Naive thymus-derived CD8-positive, alpha-beta T cell (primary cell): ENCODE measurements at regions not wholly inside any gene's neighbourhood (a gene's known extent, or its start where the extent isn't known, plus 50 kb on each side); places are given as distances from the start of the nearest gene placed in this dataset.

Experiments
- ATAC-seq, 2 donors: fragments of 150-1000 bp; cut with Tn5 transposase in 1 of 2; sonication (Bioruptor Pico), chemical (Tn5 transposase) in 1 of 2; 1 replicate in 1 of 2; 2 replicates in 1 of 2; pipeline ENCODE4 v1.10.0; 2021; ENCODE audit warnings: mild to moderate bottlenecking in 2 of 2, moderate library complexity in 2 of 2
- POLR2A ChIA-PET: fragments of 350-600 bp; sonication (Branson Sonifier 250); formaldehyde crosslinking; loops from one replicate; lab custom pipeline; 2021; ENCODE audit warnings: antibody characterized with exemption; lab: Charles Lee
- DNase-seq, 10 donors: peaks; one replicate each; pipeline versions ENCODE4 v3.0.0 to v3.0.0-alpha.2; 2020 to 2022
- H3K27ac Mint-ChIP-seq, 10 donors: one replicate each; pipeline ENCODE4 v1.8.0; 2020 to 2022; ENCODE audit warnings: mild to moderate bottlenecking in 10 of 10, mixed read lengths in 10 of 10, moderate library complexity in 4 of 10, inconsistent platforms in 1 of 10
- H3K27me3 Mint-ChIP-seq, 5 donors: one replicate each; pipeline ENCODE4 v1.8.0; 2021 to 2022; ENCODE audit warnings: mixed read lengths in 5 of 5
- H3K36me3 Mint-ChIP-seq, 3 donors: one replicate each; pipeline ENCODE4 v1.8.0; 2020 to 2022; ENCODE audit warnings: mixed read lengths in 3 of 3, mild to moderate bottlenecking in 2 of 3, inconsistent platforms in 1 of 3
- H3K4me1 Mint-ChIP-seq, 4 donors: one replicate each; pipeline ENCODE4 v1.8.0; 2021 to 2022; ENCODE audit warnings: mixed read lengths in 4 of 4
- H3K4me3 Mint-ChIP-seq, 10 donors: one replicate each; pipeline ENCODE4 v1.8.0; 2020 to 2022; ENCODE audit warnings: mild to moderate bottlenecking in 10 of 10, mixed read lengths in 10 of 10, moderate library complexity in 6 of 10, inconsistent platforms in 1 of 10
- H3K9me3 Mint-ChIP-seq, 9 donors: one replicate each; pipeline ENCODE4 v1.8.0; 2020 to 2022; ENCODE audit warnings: mixed read lengths in 9 of 9, mild to moderate bottlenecking in 3 of 9, inconsistent platforms in 1 of 9, moderate library complexity in 1 of 9

DNA sequence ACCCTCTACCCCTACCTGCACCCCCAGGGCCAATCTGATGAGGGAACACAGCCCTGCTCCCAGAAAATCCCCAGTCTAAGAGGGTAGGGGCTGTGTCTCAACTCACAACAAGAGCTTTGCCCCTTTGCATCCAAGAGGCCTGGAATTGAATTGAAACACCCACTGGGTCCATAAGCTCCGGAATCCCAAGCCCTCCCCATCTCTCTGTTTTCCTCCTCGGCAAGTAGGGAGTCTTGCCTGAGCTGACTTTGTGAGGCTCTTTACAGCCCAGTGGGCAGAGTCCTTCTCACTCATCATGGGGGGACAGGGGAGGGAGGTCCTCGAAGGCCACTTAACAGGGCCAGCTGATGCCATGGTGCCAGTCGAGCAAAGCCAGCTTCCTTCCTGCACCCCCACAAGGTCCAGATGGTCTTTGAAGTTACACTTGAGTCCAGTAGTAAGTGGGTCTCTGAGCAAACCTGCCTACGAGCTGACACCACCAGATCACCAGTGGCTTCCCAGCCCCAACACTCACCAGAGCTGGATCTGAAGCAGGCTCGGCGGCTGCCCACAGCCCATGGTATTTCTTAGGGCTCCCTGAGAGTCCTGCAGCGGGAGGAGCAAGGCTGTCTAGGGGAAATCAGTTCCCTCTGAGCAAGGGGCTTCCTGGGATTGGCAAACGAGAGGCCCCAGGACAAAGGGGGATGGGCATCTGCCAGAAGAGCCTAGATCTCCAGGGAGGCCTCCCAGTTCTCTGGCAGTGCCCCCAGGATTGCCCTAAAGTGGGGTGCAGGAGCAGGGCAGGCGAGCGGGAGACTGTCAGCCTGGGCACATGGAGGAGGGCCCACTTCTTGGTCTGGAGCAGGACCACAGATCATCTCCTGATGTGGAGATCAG, 144.5 kb downstream of the VEGFA start:
- no peak for DNase-seq
- peaks cover 0 to 2% (median 0%) of the 10 kb centered on the region in 4 donors for H3K4me1 Mint-ChIP-seq
- POLR2A ChIA-PET: interaction anchor here (0.5 kb wide), 1 partner anchor 79 kb away, joined by 3 read pairs; no protein-coding TSS in a partner anchor
- no peaks in the 10 kb centered on the region for H3K36me3 Mint-ChIP-seq
- H3K27me3 Mint-ChIP-seq: peaks cover 0 to 12% (median 5%) of the 10 kb centered on the region in 5 donors
- H3K27ac Mint-ChIP-seq: no peak overlapping the region
- ATAC-seq: no peak
- no peak overlapping the region for H3K4me3 Mint-ChIP-seq
- no peaks in the 10 kb centered on the region for H3K9me3 Mint-ChIP-seq

DNA sequence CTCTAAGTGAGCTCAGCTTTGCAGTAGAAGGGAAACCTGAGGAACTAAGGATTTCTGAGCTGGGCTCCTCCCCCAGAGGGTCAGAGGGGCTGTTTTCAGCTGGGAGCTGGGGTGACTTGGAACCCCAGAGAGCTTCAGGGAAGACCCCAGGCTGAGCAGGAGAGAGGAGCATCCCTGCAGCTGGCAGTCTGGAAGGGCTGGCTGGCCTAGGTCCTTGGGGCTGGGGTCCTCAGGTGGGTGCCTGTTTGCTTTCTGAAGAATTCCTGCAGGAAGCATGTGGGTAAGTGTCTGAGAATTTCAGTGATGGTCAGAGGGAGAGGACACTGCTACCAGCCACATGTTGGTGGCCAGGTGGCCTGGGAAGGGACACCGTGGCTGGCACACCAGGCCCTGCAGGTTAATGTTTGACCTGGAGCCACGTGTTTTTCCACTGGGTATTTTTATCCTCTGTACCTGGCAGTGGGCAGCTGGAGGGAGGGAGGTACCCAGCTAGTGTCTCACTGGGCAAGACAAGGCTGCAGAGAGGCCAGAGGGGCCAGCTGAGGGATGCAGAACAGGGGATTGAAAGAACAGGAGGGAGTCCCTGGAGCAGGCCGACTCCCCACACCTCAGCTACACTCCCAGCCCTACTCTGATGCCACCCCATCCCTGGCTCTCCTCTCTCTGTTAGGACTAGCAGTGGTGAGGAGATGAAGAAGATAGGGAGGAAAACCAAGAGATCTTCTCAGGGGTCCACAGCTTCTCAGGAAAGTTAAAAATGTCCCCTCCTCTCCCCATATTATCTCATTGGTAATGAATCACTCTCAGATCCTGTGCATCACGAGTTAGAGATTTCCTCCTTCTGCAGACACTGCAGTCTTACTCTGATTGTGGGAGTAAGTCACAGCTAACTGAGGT, 143.6 kb downstream of the VEGFA start:
- no peak for ATAC-seq
- POLR2A ChIA-PET: interaction anchor here (0.5 kb wide), 1 partner anchor 80 kb away, joined by 3 read pairs; no protein-coding TSS in a partner anchor
- Mint-ChIP-seq H3K27me3 (peaks cover 0 to 11% (median 5%) of the 10 kb centered on the region in 5 donors), H3K9me3 (no peaks in the 10 kb centered on the region), H3K27ac (no peak overlapping the region), H3K4me3 (no peak overlapping the region), H3K4me1 (peaks cover 0 to 2% (median 0%) of the 10 kb centered on the region in 4 donors), H3K36me3 (no peaks in the 10 kb centered on the region)
- no peak for DNase-seq

DNA sequence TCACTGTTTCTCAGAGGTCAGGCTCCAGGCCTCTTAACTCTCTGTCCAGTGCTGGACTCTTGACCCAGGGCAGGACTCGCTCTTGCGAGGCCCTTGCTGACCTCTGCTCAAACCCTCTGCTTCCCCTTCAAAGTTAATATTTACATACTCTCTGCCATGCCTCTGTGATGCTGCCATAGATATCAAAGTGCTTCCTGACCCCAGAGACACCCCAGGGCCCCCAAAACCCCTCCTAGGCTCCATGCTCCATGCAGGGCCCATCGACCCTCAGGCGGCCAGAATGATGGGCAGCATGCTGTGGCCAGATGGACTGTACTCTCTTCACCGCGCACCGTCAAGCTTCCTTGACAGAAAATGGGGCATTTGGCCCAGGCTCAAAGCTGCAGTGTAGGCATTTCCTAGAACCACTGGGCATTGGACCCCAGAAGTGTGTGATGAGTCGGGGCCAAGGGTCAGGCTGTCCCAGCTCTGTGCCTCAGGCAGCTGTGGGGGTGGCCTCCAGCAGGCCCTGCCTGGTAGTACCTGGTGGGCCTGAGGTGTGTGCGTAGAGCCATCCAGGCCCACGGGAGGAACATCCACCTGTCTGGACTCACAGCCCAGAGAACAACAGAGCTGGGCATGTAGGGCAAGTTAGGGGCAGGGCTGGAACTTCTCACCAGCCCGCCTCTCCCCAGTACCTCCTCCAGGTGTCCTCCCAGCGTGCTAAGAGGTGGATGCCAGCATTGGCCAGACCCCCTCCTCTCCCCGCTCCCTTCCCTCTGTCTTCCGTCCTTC, 142.8 kb downstream of the VEGFA start:
- Mint-ChIP-seq H3K27me3 (peaks cover 2 to 11% (median 5%) of the 10 kb centered on the region in 5 donors), H3K36me3 (no peaks in the 10 kb centered on the region), H3K27ac (no peak overlapping the region), H3K4me3 (no peak overlapping the region), H3K9me3 (no peaks in the 10 kb centered on the region), H3K4me1 (peaks cover 0 to 2% (median 0%) of the 10 kb centered on the region in 4 donors)
- DNase-seq (no peak), ATAC-seq (no peak)
- POLR2A ChIA-PET: no interaction called here

DNA sequence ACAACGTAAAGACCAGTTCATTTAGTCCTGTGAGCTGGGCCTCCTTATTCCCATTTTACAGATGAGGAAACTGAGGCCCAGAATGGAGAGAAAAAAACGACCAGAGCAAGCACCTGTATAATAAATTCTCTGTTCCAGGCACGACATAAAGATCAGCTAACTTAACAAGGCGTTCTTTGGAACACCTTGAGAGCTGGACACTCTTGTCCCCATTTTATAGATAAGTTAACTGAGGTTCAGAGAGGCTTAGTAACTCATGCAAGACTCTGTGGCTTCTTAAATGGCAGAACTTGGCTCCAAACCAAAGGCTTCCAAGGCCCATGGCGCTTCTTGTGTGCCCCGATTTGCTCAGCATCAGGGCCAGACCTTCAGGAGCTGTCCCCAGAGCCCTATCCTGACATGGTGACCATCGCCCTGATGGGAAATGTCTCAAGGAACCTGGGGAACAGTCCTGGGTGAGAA, 142.1 kb downstream of the VEGFA start:
- DNase-seq: no peak
- H3K4me3 Mint-ChIP-seq: no peak overlapping the region
- ATAC-seq: no peak
- H3K27me3 Mint-ChIP-seq: peaks cover 3 to 14% (median 4%) of the 10 kb centered on the region in 5 donors
- POLR2A ChIA-PET: no interaction called here
- H3K9me3 Mint-ChIP-seq: no peaks in the 10 kb centered on the region
- no peaks in the 10 kb centered on the region for H3K36me3 Mint-ChIP-seq
- peaks cover 0 to 2% (median 0%) of the 10 kb centered on the region in 4 donors for H3K4me1 Mint-ChIP-seq
- H3K27ac Mint-ChIP-seq: no peak overlapping the region

DNA sequence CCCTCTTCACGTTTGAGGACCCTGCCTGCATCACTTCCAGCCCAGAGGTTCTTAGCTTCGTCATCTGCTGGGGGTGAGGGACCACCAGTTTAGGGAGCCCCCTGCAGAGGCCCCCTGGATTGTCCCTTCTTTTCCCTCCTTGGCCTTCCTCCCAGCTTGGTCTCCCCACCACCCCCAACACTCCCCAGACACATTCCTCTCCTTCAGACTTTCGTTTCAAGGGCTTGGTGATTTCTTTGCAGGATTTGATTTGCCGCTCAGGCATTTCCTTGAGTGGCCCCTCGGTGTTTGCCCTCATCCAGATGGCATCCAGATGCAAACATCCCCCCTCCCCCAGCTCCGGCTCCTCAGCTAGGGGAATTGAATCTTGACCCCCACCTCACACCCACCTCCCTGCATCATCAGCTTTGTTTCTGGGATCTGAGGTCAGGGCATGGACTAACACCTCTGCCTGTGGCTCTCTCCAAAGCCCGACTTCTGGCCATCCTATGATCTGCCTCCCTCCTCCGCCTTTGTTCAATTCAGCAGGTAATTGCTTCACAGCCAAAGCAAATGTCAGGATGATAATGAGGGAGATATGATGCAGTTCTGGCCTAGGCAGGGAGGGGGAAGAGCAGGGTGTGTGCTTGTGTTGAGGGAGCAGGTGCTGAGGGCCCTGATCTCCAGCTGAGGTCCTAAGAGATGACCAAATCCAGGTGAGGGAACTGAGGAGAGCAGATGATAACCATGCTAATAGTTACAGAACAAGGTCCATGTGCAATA, 141.5 kb downstream of the VEGFA start:
- Mint-ChIP-seq H3K4me3 (no peak overlapping the region), H3K27me3 (peaks cover 3 to 20% (median 4%) of the 10 kb centered on the region in 5 donors), H3K36me3 (no peaks in the 10 kb centered on the region), H3K27ac (peak overlapping the region in 3 of 10 donors; percentile 36 to 49 (median 38)), H3K9me3 (no peaks in the 10 kb centered on the region), H3K4me1 (peaks cover 0 to 2% (median 0%) of the 10 kb centered on the region in 4 donors)
- POLR2A ChIA-PET: no interaction called here
- no peak for ATAC-seq
- no peak for DNase-seq

DNA sequence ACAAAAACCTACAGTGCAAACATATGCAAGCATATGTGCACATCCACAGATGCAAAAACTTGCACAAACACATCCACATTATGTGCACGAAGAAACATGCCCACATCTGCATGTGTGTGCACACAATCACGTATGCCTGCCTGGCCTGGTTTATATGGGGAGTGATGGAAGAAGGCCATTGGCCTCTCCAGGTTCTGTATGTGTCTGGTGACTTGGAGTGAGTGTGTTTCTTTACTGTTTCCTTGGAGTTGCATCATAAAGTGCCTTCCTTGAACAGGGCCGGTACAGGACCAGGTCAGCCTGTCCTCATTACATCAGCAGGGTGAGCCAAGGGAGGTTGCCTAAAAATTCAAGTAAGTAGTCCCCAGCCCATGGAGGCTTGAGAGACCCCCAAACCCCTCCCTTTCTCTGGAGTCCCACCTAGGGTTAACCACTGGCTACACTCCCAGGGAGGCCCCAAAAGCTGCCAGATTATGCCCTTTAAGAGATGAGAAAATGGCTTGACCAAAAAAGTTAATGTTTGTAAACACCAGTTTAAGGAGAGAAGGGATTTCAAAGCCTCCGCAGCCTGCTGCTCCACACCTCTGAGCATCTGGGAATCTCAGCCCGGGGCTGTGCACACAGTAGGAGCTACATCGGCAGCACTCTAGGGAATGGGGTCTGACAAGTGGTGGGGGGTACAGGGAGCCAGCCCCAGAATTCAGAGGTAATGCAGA, 140.8 kb downstream of the VEGFA start:
- DNase-seq (no peak), ATAC-seq (no peak)
- H3K4me1 Mint-ChIP-seq: peaks cover 0 to 2% (median 0%) of the 10 kb centered on the region in 4 donors
- no peak overlapping the region for H3K4me3 Mint-ChIP-seq
- peak overlapping the region in 1 of 10 donors; percentile 49 for H3K27ac Mint-ChIP-seq
- no peaks in the 10 kb centered on the region for H3K36me3 Mint-ChIP-seq
- POLR2A ChIA-PET: no interaction called here
- no peaks in the 10 kb centered on the region for H3K9me3 Mint-ChIP-seq
- peaks cover 3 to 23% (median 4%) of the 10 kb centered on the region in 5 donors for H3K27me3 Mint-ChIP-seq

DNA sequence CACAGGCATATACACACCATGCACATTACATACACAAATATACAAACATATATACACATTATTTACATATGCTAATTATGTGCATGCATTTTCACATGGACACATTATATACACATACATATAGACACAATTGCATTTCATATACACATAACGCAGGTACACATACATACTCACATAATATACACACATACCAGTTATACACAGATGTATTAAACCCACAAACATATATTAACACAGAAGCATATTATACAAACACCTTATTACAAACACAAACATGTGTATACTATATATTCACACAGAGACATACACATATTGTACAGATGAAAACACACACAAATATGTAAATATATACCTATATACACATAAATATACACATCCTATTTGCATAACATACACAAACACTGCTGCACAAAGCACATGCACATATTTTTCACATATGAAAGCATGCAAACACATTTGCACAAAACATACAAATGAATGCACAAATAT, 140.2 kb downstream of the VEGFA start:
- H3K9me3 Mint-ChIP-seq: no peaks in the 10 kb centered on the region
- no peak overlapping the region for H3K4me3 Mint-ChIP-seq
- peaks cover 0 to 2% (median 0%) of the 10 kb centered on the region in 4 donors for H3K4me1 Mint-ChIP-seq
- H3K36me3 Mint-ChIP-seq: no peaks in the 10 kb centered on the region
- ATAC-seq (no peak), DNase-seq (no peak)
- POLR2A ChIA-PET: no interaction called here
- peaks cover 0 to 17% (median 4%) of the 10 kb centered on the region in 5 donors for H3K27me3 Mint-ChIP-seq
- H3K27ac Mint-ChIP-seq: no peak overlapping the region

DNA sequence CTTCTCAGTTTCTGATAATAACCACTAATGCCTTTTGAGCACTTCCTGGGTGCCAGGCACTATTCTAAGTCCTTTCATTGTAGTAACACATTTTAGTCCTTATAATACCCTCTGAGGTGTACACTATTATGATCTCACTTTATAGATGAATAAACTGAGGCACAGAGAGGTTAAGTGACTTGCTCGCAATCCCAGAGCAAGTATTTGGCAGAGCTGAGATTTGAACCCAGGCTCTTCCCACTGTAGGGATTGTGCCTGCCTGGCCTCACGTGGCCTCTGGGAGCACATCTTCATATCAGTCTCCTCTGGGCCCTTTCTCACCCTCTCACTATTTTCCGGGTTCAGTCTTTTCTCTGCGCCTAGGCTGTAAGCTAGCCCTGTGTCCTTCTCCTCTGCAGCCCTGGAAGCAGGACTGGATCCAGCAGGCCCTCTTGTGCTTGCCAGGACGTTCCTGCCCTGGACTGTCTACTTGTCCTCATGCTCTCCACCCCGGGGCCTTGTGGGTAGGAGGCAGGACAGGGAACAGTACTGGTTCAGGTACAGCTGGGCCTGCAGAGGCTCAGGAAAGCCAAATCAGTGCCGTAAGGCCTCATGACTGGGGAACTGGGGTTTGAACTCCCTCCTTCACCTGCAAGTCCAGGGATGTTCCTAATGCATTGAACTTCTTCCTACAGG, 139.6 kb downstream of the VEGFA start:
- peaks cover 0 to 13% (median 4%) of the 10 kb centered on the region in 5 donors for H3K27me3 Mint-ChIP-seq
- H3K36me3 Mint-ChIP-seq: no peaks in the 10 kb centered on the region
- no peak for DNase-seq
- ATAC-seq: no peak
- POLR2A ChIA-PET: no interaction called here
- no peaks in the 10 kb centered on the region for H3K9me3 Mint-ChIP-seq
- H3K27ac Mint-ChIP-seq: no peak overlapping the region
- peaks cover 0 to 2% (median 0%) of the 10 kb centered on the region in 4 donors for H3K4me1 Mint-ChIP-seq
- no peak overlapping the region for H3K4me3 Mint-ChIP-seq

DNA sequence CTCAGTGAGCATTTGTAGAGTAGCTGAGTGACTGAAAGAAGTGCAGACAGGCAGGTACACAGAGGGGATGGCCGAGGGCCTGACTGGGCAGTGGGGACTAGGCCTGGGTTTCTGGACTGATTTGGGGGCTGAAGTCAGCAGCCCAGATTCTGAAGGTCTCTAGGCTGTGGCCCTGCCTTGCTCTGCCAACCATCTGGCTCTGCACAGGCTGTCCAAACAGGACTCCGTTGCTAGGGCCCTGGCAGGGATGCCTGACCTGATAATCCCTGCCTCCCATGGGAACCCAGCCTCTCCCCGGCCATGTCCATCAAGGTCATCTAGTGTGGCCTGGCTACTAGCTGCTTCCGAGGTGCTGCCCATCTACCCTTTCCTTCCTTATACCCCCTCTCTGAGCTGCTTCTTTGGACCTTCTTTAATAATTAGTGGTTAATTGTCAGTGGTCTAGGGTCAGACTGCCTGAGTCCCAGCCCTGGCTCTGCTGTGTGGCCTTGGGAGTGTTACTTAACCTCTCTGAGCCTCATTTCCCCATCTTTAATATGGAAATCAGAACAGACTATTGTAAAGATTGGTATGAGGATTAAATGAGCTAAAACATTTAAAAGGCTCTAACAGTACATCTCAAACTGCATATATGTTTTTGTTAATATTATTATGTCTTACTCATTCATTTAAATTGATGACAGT, 137.9 kb downstream of the VEGFA start:
- no peaks in the 10 kb centered on the region for H3K36me3 Mint-ChIP-seq
- POLR2A ChIA-PET: no interaction called here
- no peaks in the 10 kb centered on the region for H3K9me3 Mint-ChIP-seq
- DNase-seq: no peak
- no peak for ATAC-seq
- H3K27ac Mint-ChIP-seq: no peak overlapping the region
- no peak overlapping the region for H3K4me3 Mint-ChIP-seq
- H3K27me3 Mint-ChIP-seq: peaks cover 0 to 13% (median 4%) of the 10 kb centered on the region in 5 donors
- peaks cover 0 to 2% (median 0%) of the 10 kb centered on the region in 4 donors for H3K4me1 Mint-ChIP-seq

DNA sequence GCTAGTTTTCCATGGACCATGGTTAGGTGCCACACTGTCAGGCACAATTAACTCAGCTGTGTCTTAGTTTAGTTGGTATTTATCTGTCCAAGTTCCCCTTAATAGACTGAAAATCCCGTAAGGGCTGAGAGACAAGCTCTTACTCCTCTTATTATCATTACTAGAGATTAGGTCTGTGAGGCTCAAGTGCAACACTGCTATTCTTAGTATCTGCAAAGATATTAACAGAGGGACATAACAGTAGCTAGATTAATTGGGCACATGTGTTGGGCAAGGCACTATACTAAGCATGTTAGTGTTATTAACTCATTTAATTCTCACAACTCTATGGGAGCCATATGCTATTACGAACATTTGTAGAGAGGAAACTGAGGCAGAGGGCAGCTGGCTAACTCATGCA, 137.3 kb downstream of the VEGFA start:
- ATAC-seq (no peak), DNase-seq (no peak)
- Mint-ChIP-seq H3K4me1 (peaks cover 0 to 2% (median 0%) of the 10 kb centered on the region in 4 donors), H3K4me3 (no peak overlapping the region), H3K36me3 (no peaks in the 10 kb centered on the region), H3K27ac (no peak overlapping the region), H3K27me3 (peaks cover 0 to 13% (median 4%) of the 10 kb centered on the region in 5 donors), H3K9me3 (no peaks in the 10 kb centered on the region)
- POLR2A ChIA-PET: no interaction called here
